PC-3 (cell line): ENCODE measurements at regions not wholly inside any gene's neighbourhood (a gene's known extent, or its start where the extent isn't known, plus 50 kb on each side); places are given as distances from the start of the nearest gene placed in this dataset.

Source experiments
- EZH2 ChIP-seq: fragments of 300-600 bp; sonication (generic); IDR thresholded peaks from one replicate; pipeline ENCODE4 v1.6.1; 2017; ENCODE audit warnings: antibody characterized with exemption, mild to moderate bottlenecking, low read length; ENCODE audit not compliant: unreplicated experiment
- TF ChIP-seq, protein P1 (sequence below): fragments of 300-600 bp; sonication (generic); conservative IDR thresholded peaks from 2 replicates; pipeline ENCODE4 v1.5.1; 2017; ENCODE audit warnings: antibody characterized with exemption, low read depth, mild to moderate bottlenecking, low read length

- TF ChIP-seq, protein P1, sequence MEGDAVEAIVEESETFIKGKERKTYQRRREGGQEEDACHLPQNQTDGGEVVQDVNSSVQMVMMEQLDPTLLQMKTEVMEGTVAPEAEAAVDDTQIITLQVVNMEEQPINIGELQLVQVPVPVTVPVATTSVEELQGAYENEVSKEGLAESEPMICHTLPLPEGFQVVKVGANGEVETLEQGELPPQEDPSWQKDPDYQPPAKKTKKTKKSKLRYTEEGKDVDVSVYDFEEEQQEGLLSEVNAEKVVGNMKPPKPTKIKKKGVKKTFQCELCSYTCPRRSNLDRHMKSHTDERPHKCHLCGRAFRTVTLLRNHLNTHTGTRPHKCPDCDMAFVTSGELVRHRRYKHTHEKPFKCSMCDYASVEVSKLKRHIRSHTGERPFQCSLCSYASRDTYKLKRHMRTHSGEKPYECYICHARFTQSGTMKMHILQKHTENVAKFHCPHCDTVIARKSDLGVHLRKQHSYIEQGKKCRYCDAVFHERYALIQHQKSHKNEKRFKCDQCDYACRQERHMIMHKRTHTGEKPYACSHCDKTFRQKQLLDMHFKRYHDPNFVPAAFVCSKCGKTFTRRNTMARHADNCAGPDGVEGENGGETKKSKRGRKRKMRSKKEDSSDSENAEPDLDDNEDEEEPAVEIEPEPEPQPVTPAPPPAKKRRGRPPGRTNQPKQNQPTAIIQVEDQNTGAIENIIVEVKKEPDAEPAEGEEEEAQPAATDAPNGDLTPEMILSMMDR, result no peak
- TF ChIP-seq EZH2, result no peak
Measured at GRCh38 chr15:88975891-88976290, 62.7 kb upstream of the MFGE8 start.
